ENCODE measurements at regions not wholly inside any gene's neighbourhood (a gene's known extent, or its start where the extent isn't known, plus 50 kb on each side); places are given as distances from the start of the nearest gene placed in this dataset.
"Not testable (repeated sequence)": the region's sequence is repeated elsewhere in the genome, so short reads cannot be mapped to it uniquely, and the experiment has no call there.

GRCh38 chr7:51587604-51588003 is 271.0 kb upstream of the COBL start:
- no peak overlapping the region for H3K4me3 ChIP-seq (ENCODE audit: low read length)
- peaks cover 11% of the 10 kb centered on the region for H3K4me1 ChIP-seq (ENCODE audit: insufficient read depth, low read length)
- H3K9me3 ChIP-seq (ENCODE audit: low read length), result no peaks in the 10 kb centered on the region
- H3K36me3 ChIP-seq (ENCODE audit: insufficient read depth, low read length), result no peaks in the 10 kb centered on the region
- H3K27me3 ChIP-seq (ENCODE audit: insufficient read depth, low read length), result no peaks in the 10 kb centered on the region
- no peak overlapping the region for H2AFZ ChIP-seq (ENCODE audit: low read depth, low read length)

GRCh38 chr7:51577390-51577789 is 260.8 kb upstream of the COBL start:
- no peaks in the 10 kb centered on the region for H3K27me3 ChIP-seq (ENCODE audit: insufficient read depth, low read length)

GRCh38 chr7:51569581-51569980 is 253.0 kb upstream of the COBL start:
- no peak overlapping the region for H3K4me3 ChIP-seq (ENCODE audit: low read length)
- no peaks in the 10 kb centered on the region for H3K36me3 ChIP-seq (ENCODE audit: insufficient read depth, low read length)
- H2AFZ ChIP-seq (ENCODE audit: low read depth, low read length), result no peak overlapping the region
- H3K27me3 ChIP-seq (ENCODE audit: insufficient read depth, low read length), result no peaks in the 10 kb centered on the region
- H3K4me1 ChIP-seq (ENCODE audit: insufficient read depth, low read length), result no peaks in the 10 kb centered on the region
- H3K9me3 ChIP-seq (ENCODE audit: low read length), result no peaks in the 10 kb centered on the region

More at GRCh38 chr7:51577390-51577789, 260.8 kb upstream of the COBL start:
- Histone ChIP-seq H3K4me3 (ENCODE audit: low read length) (no peak overlapping the region), H3K9me3 (ENCODE audit: low read length) (no peaks in the 10 kb centered on the region), H2AFZ (ENCODE audit: low read depth, low read length) (no peak overlapping the region), H3K36me3 (ENCODE audit: insufficient read depth, low read length) (no peaks in the 10 kb centered on the region), H3K4me1 (ENCODE audit: insufficient read depth, low read length) (no peaks in the 10 kb centered on the region)

- H3K4me1 ChIP-seq (ENCODE audit: insufficient read depth, low read length), result no peaks in the 10 kb centered on the region
- no peak overlapping the region for H3K4me3 ChIP-seq (ENCODE audit: low read length)
- no peak overlapping the region for H2AFZ ChIP-seq (ENCODE audit: low read depth, low read length)
- H3K9me3 ChIP-seq (ENCODE audit: low read length), result no peaks in the 10 kb centered on the region
- H3K27me3 ChIP-seq (ENCODE audit: insufficient read depth, low read length), result no peaks in the 10 kb centered on the region
- no peaks in the 10 kb centered on the region for H3K36me3 ChIP-seq (ENCODE audit: insufficient read depth, low read length)
Measured at GRCh38 chr7:51569176-51569575, 252.6 kb upstream of the COBL start.

GRCh38 chr7:51551070-51551469 is 234.5 kb upstream of the COBL start:
- Histone ChIP-seq H3K27me3 (ENCODE audit: insufficient read depth, low read length) (no peaks in the 10 kb centered on the region), H3K4me1 (ENCODE audit: insufficient read depth, low read length) (no peaks in the 10 kb centered on the region), H2AFZ (ENCODE audit: low read depth, low read length) (no peak overlapping the region), H3K36me3 (ENCODE audit: insufficient read depth, low read length) (no peaks in the 10 kb centered on the region), H3K9me3 (ENCODE audit: low read length) (no peaks in the 10 kb centered on the region), H3K4me3 (ENCODE audit: low read length) (no peak overlapping the region)

GRCh38 chr7:51545131-51545530 is 228.5 kb upstream of the COBL start:
- no peak overlapping the region for H3K4me3 ChIP-seq (ENCODE audit: low read length)
- H3K9me3 ChIP-seq (ENCODE audit: low read length), result no peaks in the 10 kb centered on the region
- H3K27me3 ChIP-seq (ENCODE audit: insufficient read depth, low read length), result no peaks in the 10 kb centered on the region
- no peak overlapping the region for H2AFZ ChIP-seq (ENCODE audit: low read depth, low read length)
- no peaks in the 10 kb centered on the region for H3K4me1 ChIP-seq (ENCODE audit: insufficient read depth, low read length)
- no peaks in the 10 kb centered on the region for H3K36me3 ChIP-seq (ENCODE audit: insufficient read depth, low read length)

- no peaks in the 10 kb centered on the region for H3K36me3 ChIP-seq (ENCODE audit: insufficient read depth, low read length)
- H3K4me1 ChIP-seq (ENCODE audit: insufficient read depth, low read length), result no peaks in the 10 kb centered on the region
- H2AFZ ChIP-seq (ENCODE audit: low read depth, low read length), result no peak overlapping the region
- no peak overlapping the region for H3K4me3 ChIP-seq (ENCODE audit: low read length)
- H3K9me3 ChIP-seq (ENCODE audit: low read length), result no peaks in the 10 kb centered on the region
- H3K27me3 ChIP-seq (ENCODE audit: insufficient read depth, low read length), result no peaks in the 10 kb centered on the region
Measured at GRCh38 chr7:51543801-51544553, 227.4 kb upstream of the COBL start.

GRCh38 chr7:51540906-51541305 is 224.3 kb upstream of the COBL start:
- H3K36me3 ChIP-seq (ENCODE audit: insufficient read depth, low read length); H2AFZ ChIP-seq (ENCODE audit: low read depth, low read length); H3K4me1 ChIP-seq (ENCODE audit: insufficient read depth, low read length); H3K9me3 ChIP-seq (ENCODE audit: low read length); H3K4me3 ChIP-seq (ENCODE audit: low read length); H3K27me3 ChIP-seq (ENCODE audit: insufficient read depth, low read length): not testable (repeated sequence)

- H3K4me3 ChIP-seq (ENCODE audit: low read length), result no peak overlapping the region
- no peaks in the 10 kb centered on the region for H3K4me1 ChIP-seq (ENCODE audit: insufficient read depth, low read length)
- H3K9me3 ChIP-seq (ENCODE audit: low read length), result no peaks in the 10 kb centered on the region
- no peaks in the 10 kb centered on the region for H3K27me3 ChIP-seq (ENCODE audit: insufficient read depth, low read length)
- no peaks in the 10 kb centered on the region for H3K36me3 ChIP-seq (ENCODE audit: insufficient read depth, low read length)
- H2AFZ ChIP-seq (ENCODE audit: low read depth, low read length), result no peak overlapping the region
Measured at GRCh38 chr7:51539840-51540239, 223.2 kb upstream of the COBL start.

- H3K9me3 ChIP-seq (ENCODE audit: low read length), result no peaks in the 10 kb centered on the region
- H3K36me3 ChIP-seq (ENCODE audit: insufficient read depth, low read length), result no peaks in the 10 kb centered on the region
- H3K27me3 ChIP-seq (ENCODE audit: insufficient read depth, low read length), result no peaks in the 10 kb centered on the region
- H3K4me1 ChIP-seq (ENCODE audit: insufficient read depth, low read length), result no peaks in the 10 kb centered on the region
- H2AFZ ChIP-seq (ENCODE audit: low read depth, low read length), result no peak overlapping the region
- H3K4me3 ChIP-seq (ENCODE audit: low read length), result no peak overlapping the region
Measured at GRCh38 chr7:51528172-51528571, 211.6 kb upstream of the COBL start.

- Histone ChIP-seq H3K4me1 (ENCODE audit: insufficient read depth, low read length) (peaks cover 25% of the 10 kb centered on the region), H3K4me3 (ENCODE audit: low read length) (no peak overlapping the region), H3K36me3 (ENCODE audit: insufficient read depth, low read length) (no peaks in the 10 kb centered on the region), H2AFZ (ENCODE audit: low read depth, low read length) (no peak overlapping the region), H3K27me3 (ENCODE audit: insufficient read depth, low read length) (no peaks in the 10 kb centered on the region), H3K9me3 (ENCODE audit: low read length) (no peaks in the 10 kb centered on the region)
Measured at GRCh38 chr7:51521694-51522312, 205.2 kb upstream of the COBL start.

- H2AFZ ChIP-seq (ENCODE audit: low read depth, low read length), result no peak overlapping the region
- H3K4me1 ChIP-seq (ENCODE audit: insufficient read depth, low read length), result peaks cover 27% of the 10 kb centered on the region
Measured at GRCh38 chr7:51521054-51521453, 204.4 kb upstream of the COBL start.

GRCh38 chr7:51518646-51519045 is 202.0 kb upstream of the COBL start:
- Histone ChIP-seq H3K36me3 (ENCODE audit: insufficient read depth, low read length) (no peaks in the 10 kb centered on the region), H3K9me3 (ENCODE audit: low read length) (no peaks in the 10 kb centered on the region), H3K27me3 (ENCODE audit: insufficient read depth, low read length) (no peaks in the 10 kb centered on the region), H2AFZ (ENCODE audit: low read depth, low read length) (no peak overlapping the region), H3K4me3 (ENCODE audit: low read length) (no peak overlapping the region), H3K4me1 (ENCODE audit: insufficient read depth, low read length) (peaks cover 27% of the 10 kb centered on the region)

More at GRCh38 chr7:51521054-51521453, 204.4 kb upstream of the COBL start:
- Histone ChIP-seq H3K9me3 (ENCODE audit: low read length) (no peaks in the 10 kb centered on the region), H3K4me3 (ENCODE audit: low read length) (no peak overlapping the region), H3K36me3 (ENCODE audit: insufficient read depth, low read length) (no peaks in the 10 kb centered on the region), H3K27me3 (ENCODE audit: insufficient read depth, low read length) (no peaks in the 10 kb centered on the region)
